ENCODE measurements at regions not wholly inside any gene's neighbourhood (a gene's known extent, or its start where the extent isn't known, plus 50 kb on each side); places are given as distances from the start of the nearest gene placed in this dataset.
"Not testable (repeated sequence)": the region's sequence is repeated elsewhere in the genome, so short reads cannot be mapped to it uniquely, and the experiment has no call there.

- Mint-ChIP-seq H3K27me3 (peaks cover 34% of the 10 kb centered on the region), H3K4me1 (ENCODE audit: low read depth) (no peaks in the 10 kb centered on the region), H3K9me3 (ENCODE audit: low read depth) (peaks cover 10% of the 10 kb centered on the region), H3K27ac (no peak overlapping the region), H3K36me3 (ENCODE audit: insufficient read depth) (no peaks in the 10 kb centered on the region), H3K4me3 (ENCODE audit: low read depth) (no peak overlapping the region)
- TF ChIP-seq CTCF (IDR thresholded peaks at IDR 0.05; ENCODE audit: unreplicated experiment), result no peak
- DNase-seq (ENCODE audit: low spot score, unreplicated experiment), result no peak
These were observed 295.2 kb upstream of the PFKP start for GRCh38 chr10:2772135-2772534.

- peaks cover 44% of the 10 kb centered on the region for H3K27me3 Mint-ChIP-seq
- not testable (repeated sequence) for H3K4me1 Mint-ChIP-seq (ENCODE audit: low read depth); H3K36me3 Mint-ChIP-seq (ENCODE audit: insufficient read depth); H3K4me3 Mint-ChIP-seq (ENCODE audit: low read depth); H3K27ac Mint-ChIP-seq; H3K9me3 Mint-ChIP-seq (ENCODE audit: low read depth); DNase-seq (ENCODE audit: low spot score, unreplicated experiment)
These were observed 300.1 kb upstream of the PFKP start for GRCh38 chr10:2767293-2767692.

- H3K36me3 Mint-ChIP-seq (ENCODE audit: insufficient read depth), result no peaks in the 10 kb centered on the region
- H3K27ac Mint-ChIP-seq, result no peak overlapping the region
- H3K27me3 Mint-ChIP-seq, result peaks cover 38% of the 10 kb centered on the region
- H3K9me3 Mint-ChIP-seq (ENCODE audit: low read depth), result peaks cover 3% of the 10 kb centered on the region
- no peak overlapping the region for H3K4me3 Mint-ChIP-seq (ENCODE audit: low read depth)
- no peak for DNase-seq (ENCODE audit: low spot score, unreplicated experiment)
- TF ChIP-seq CTCF (IDR thresholded peaks at IDR 0.05; ENCODE audit: unreplicated experiment), result no peak
- H3K4me1 Mint-ChIP-seq (ENCODE audit: low read depth), result peaks cover 7% of the 10 kb centered on the region
These were observed 305.4 kb upstream of the PFKP start for GRCh38 chr10:2761971-2762370.

GRCh38 chr10:2761311-2761710 lies 306.0 kb upstream of the PFKP start:
- no peak overlapping the region for H3K4me3 Mint-ChIP-seq (ENCODE audit: low read depth)
- DNase-seq (ENCODE audit: low spot score, unreplicated experiment), result no peak
- no peak for TF ChIP-seq CTCF (IDR thresholded peaks at IDR 0.05; ENCODE audit: unreplicated experiment)
- H3K36me3 Mint-ChIP-seq (ENCODE audit: insufficient read depth), result no peaks in the 10 kb centered on the region
- peaks cover 37% of the 10 kb centered on the region for H3K27me3 Mint-ChIP-seq
- H3K9me3 Mint-ChIP-seq (ENCODE audit: low read depth), result peaks cover 3% of the 10 kb centered on the region
- H3K4me1 Mint-ChIP-seq (ENCODE audit: low read depth), result peaks cover 7% of the 10 kb centered on the region
- no peak overlapping the region for H3K27ac Mint-ChIP-seq

GRCh38 chr10:2760736-2761135 lies 306.6 kb upstream of the PFKP start:
- Mint-ChIP-seq H3K4me1 (ENCODE audit: low read depth) (peaks cover 7% of the 10 kb centered on the region), H3K27ac (no peak overlapping the region), H3K4me3 (ENCODE audit: low read depth) (no peak overlapping the region), H3K9me3 (ENCODE audit: low read depth) (peaks cover 3% of the 10 kb centered on the region), H3K27me3 (peaks cover 35% of the 10 kb centered on the region), H3K36me3 (ENCODE audit: insufficient read depth) (no peaks in the 10 kb centered on the region)
- DNase-seq (ENCODE audit: low spot score, unreplicated experiment), result no peak
- TF ChIP-seq CTCF (IDR thresholded peaks at IDR 0.05; ENCODE audit: unreplicated experiment), result no peak

GRCh38 chr10:2759233-2759632 lies 308.1 kb upstream of the PFKP start:
- TF ChIP-seq CTCF (IDR thresholded peaks at IDR 0.05; ENCODE audit: unreplicated experiment), result no peak
- no peak for DNase-seq (ENCODE audit: low spot score, unreplicated experiment)
- no peak overlapping the region for H3K4me3 Mint-ChIP-seq (ENCODE audit: low read depth)
- peaks cover 7% of the 10 kb centered on the region for H3K4me1 Mint-ChIP-seq (ENCODE audit: low read depth)
- H3K27me3 Mint-ChIP-seq, result peaks cover 29% of the 10 kb centered on the region
- H3K27ac Mint-ChIP-seq, result no peak overlapping the region
- H3K36me3 Mint-ChIP-seq (ENCODE audit: insufficient read depth), result no peaks in the 10 kb centered on the region
- peaks cover 3% of the 10 kb centered on the region for H3K9me3 Mint-ChIP-seq (ENCODE audit: low read depth)
